ENCODE measurements at regions not wholly inside any gene's neighbourhood (a gene's known extent, or its start where the extent isn't known, plus 50 kb on each side); places are given as distances from the start of the nearest gene placed in this dataset.

GRCh38 chr2:183798535-183798934, 674.3 kb downstream of the NUP35 start:
- Histone ChIP-seq H3K27me3 (ENCODE audit: insufficient read depth, poor library complexity, severe bottlenecking) (no peaks in the 10 kb centered on the region), H3K36me3 (ENCODE audit: low read depth) (no peaks in the 10 kb centered on the region), H3K4me1 (ENCODE audit: insufficient read depth, poor library complexity, severe bottlenecking) (no peaks in the 10 kb centered on the region), H3K9me3 (ENCODE audit: severe bottlenecking) (no peaks in the 10 kb centered on the region), H3K4me3 (ENCODE audit: severe bottlenecking) (no peak overlapping the region), H3K27ac (ENCODE audit: poor library complexity, severe bottlenecking) (no peak overlapping the region)
- DNase-seq (ENCODE audit: low spot score) (no peak), ATAC-seq (ENCODE audit: low read depth) (no peak)
- TF ChIP-seq CTCF (IDR thresholded peaks at IDR 0.05; ENCODE audit: poor library complexity, severe bottlenecking) = no peak

- no peak overlapping the region for H3K27ac ChIP-seq (ENCODE audit: poor library complexity, severe bottlenecking)
These were observed 675.5 kb downstream of the NUP35 start for GRCh38 chr2:183799761-183800160.

GRCh38 chr2:183803596-183803995, 679.4 kb downstream of the NUP35 start:
- no peak for ATAC-seq (ENCODE audit: low read depth)
- Histone ChIP-seq H3K27ac (ENCODE audit: poor library complexity, severe bottlenecking) (no peak overlapping the region), H3K36me3 (ENCODE audit: low read depth) (no peaks in the 10 kb centered on the region), H3K4me3 (ENCODE audit: severe bottlenecking) (no peak overlapping the region), H3K4me1 (ENCODE audit: insufficient read depth, poor library complexity, severe bottlenecking) (no peaks in the 10 kb centered on the region), H3K27me3 (ENCODE audit: insufficient read depth, poor library complexity, severe bottlenecking) (no peaks in the 10 kb centered on the region), H3K9me3 (ENCODE audit: severe bottlenecking) (no peaks in the 10 kb centered on the region)
- no peak for TF ChIP-seq CTCF (IDR thresholded peaks at IDR 0.05; ENCODE audit: poor library complexity, severe bottlenecking)
- no peak for DNase-seq (ENCODE audit: low spot score)

More at GRCh38 chr2:183799761-183800160, 675.5 kb downstream of the NUP35 start:
- TF ChIP-seq CTCF (IDR thresholded peaks at IDR 0.05; ENCODE audit: poor library complexity, severe bottlenecking) = no peak
- DNase-seq (ENCODE audit: low spot score) (no peak), ATAC-seq (ENCODE audit: low read depth) (no peak)
- no peaks in the 10 kb centered on the region for H3K4me1 ChIP-seq (ENCODE audit: insufficient read depth, poor library complexity, severe bottlenecking)
- no peaks in the 10 kb centered on the region for H3K27me3 ChIP-seq (ENCODE audit: insufficient read depth, poor library complexity, severe bottlenecking)
- H3K36me3 ChIP-seq (ENCODE audit: low read depth) = no peaks in the 10 kb centered on the region
- no peak overlapping the region for H3K4me3 ChIP-seq (ENCODE audit: severe bottlenecking)
- no peaks in the 10 kb centered on the region for H3K9me3 ChIP-seq (ENCODE audit: severe bottlenecking)

GRCh38 chr2:183807870-183808269, 683.6 kb downstream of the NUP35 start:
- no peaks in the 10 kb centered on the region for H3K9me3 ChIP-seq (ENCODE audit: severe bottlenecking)

More at GRCh38 chr2:183807870-183808269, 683.6 kb downstream of the NUP35 start:
- no peak for TF ChIP-seq CTCF (IDR thresholded peaks at IDR 0.05; ENCODE audit: poor library complexity, severe bottlenecking)
- no peak for DNase-seq (ENCODE audit: low spot score)
- H3K4me3 ChIP-seq (ENCODE audit: severe bottlenecking) = no peak overlapping the region
- H3K4me1 ChIP-seq (ENCODE audit: insufficient read depth, poor library complexity, severe bottlenecking) = no peaks in the 10 kb centered on the region
- H3K27ac ChIP-seq (ENCODE audit: poor library complexity, severe bottlenecking) = no peak overlapping the region
- H3K36me3 ChIP-seq (ENCODE audit: low read depth) = no peaks in the 10 kb centered on the region
- no peaks in the 10 kb centered on the region for H3K27me3 ChIP-seq (ENCODE audit: insufficient read depth, poor library complexity, severe bottlenecking)
- no peak for ATAC-seq (ENCODE audit: low read depth)
